Upper lobe of left lung (tissue), 4 donors: ENCODE measurements at regions not wholly inside any gene's neighbourhood (a gene's known extent, or its start where the extent isn't known, plus 50 kb on each side); places are given as distances from the start of the nearest gene placed in this dataset.

Experiments
- POLR2A ChIP-seq, 4 donors: fragments of 450-650 bp; IDR thresholded peaks; one replicate each; pipeline ENCODE4 v1.5.1; 2016 to 2017; ENCODE audit warnings: antibody characterized with exemption in 4 of 4, mild to moderate bottlenecking in 2 of 4
- POLR2AphosphoS5 ChIP-seq, 2 donors: sonication (generic); formaldehyde crosslinking; IDR thresholded peaks; one replicate each; pipeline ENCODE4 v1.5.1; 2017; ENCODE audit warnings: antibody characterized with exemption in 2 of 2
- TF ChIP-seq, protein P1 (sequence below), 6 experiments: fragments of 450-650 bp in 4 of 6; fragments of 200-600 bp in 2 of 6; sonication (generic) in 2 of 6; IDR thresholded peaks; one replicate each; pipeline ENCODE4 v1.5.1; 2016 to 2019; ENCODE audit warnings: antibody characterized with exemption in 6 of 6

DNA sequence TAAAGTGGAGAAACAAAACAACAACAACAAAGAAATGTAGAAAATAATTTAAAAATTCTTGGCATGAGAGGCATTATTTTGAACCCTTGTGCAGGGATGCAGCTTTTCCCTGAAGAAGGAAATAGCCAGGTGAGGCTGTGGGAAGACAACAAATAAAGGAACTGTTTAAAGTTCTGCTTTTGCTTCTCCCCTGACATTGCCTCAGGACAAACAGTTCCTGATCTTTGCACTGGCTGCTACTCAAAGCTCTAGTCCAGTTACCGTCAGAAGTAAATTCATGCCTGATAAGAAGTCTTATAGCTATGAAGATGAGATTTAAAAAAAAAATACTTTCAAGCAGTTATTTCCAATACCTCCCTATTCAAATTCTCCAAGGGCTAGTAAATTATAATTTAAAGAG, 233.8 kb downstream of the IL15 start:
- TF ChIP-seq, protein P1, sequence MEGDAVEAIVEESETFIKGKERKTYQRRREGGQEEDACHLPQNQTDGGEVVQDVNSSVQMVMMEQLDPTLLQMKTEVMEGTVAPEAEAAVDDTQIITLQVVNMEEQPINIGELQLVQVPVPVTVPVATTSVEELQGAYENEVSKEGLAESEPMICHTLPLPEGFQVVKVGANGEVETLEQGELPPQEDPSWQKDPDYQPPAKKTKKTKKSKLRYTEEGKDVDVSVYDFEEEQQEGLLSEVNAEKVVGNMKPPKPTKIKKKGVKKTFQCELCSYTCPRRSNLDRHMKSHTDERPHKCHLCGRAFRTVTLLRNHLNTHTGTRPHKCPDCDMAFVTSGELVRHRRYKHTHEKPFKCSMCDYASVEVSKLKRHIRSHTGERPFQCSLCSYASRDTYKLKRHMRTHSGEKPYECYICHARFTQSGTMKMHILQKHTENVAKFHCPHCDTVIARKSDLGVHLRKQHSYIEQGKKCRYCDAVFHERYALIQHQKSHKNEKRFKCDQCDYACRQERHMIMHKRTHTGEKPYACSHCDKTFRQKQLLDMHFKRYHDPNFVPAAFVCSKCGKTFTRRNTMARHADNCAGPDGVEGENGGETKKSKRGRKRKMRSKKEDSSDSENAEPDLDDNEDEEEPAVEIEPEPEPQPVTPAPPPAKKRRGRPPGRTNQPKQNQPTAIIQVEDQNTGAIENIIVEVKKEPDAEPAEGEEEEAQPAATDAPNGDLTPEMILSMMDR (IDR thresholded peaks at IDR 0.05), result no peak
- TF ChIP-seq POLR2A (IDR thresholded peaks at IDR 0.05) (no peak), POLR2AphosphoS5 (IDR thresholded peaks at IDR 0.05) (no peak)
